ENCODE measurements at regions not wholly inside any gene's neighbourhood (a gene's known extent, or its start where the extent isn't known, plus 50 kb on each side); places are given as distances from the start of the nearest gene placed in this dataset.

GRCh38 chr6:145451029-145451428 is 284.3 kb downstream of the EPM2A start:
- no peak overlapping the region for H3K27ac Mint-ChIP-seq
- no peaks in the 10 kb centered on the region for H3K4me1 Mint-ChIP-seq
- H3K36me3 Mint-ChIP-seq (ENCODE audit: low read depth): no peaks in the 10 kb centered on the region
- CTCF ChIA-PET: no interaction called here
- no peaks in the 10 kb centered on the region for H3K27me3 Mint-ChIP-seq
- no peak overlapping the region for H3K4me3 Mint-ChIP-seq
- H3K9me3 Mint-ChIP-seq: peaks cover 5% of the 10 kb centered on the region
- POLR2A ChIA-PET: no interaction called here
- no peak for DNase-seq

GRCh38 chr6:145453376-145453775 is 281.9 kb downstream of the EPM2A start:
- no peak for DNase-seq
- no peaks in the 10 kb centered on the region for H3K36me3 Mint-ChIP-seq (ENCODE audit: low read depth)
- no peaks in the 10 kb centered on the region for H3K4me1 Mint-ChIP-seq
- H3K27me3 Mint-ChIP-seq: no peaks in the 10 kb centered on the region
- no peak overlapping the region for H3K27ac Mint-ChIP-seq
- H3K4me3 Mint-ChIP-seq: no peak overlapping the region
- ChIA-PET POLR2A (no interaction called here), CTCF (no interaction called here)
- H3K9me3 Mint-ChIP-seq: peaks cover 2% of the 10 kb centered on the region

DNA sequence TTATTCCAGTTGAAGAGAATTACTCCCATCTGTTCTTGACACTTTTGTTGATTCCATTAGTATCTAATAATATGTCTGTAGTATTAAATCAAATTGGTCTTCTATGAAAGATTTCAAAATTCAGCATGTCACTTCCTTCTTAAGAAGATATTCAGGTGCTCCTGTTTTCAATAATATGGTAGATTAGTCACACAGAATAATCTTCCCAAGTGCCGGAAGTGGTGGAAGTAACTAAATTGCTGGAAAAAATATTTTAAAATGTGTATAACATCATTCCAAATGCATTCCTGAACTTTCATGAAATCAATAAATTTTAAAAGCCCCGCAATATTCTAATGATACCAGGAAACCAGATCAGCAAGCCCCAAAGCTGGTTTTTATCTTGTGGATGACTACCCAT is 281.3 kb downstream of the EPM2A start:
- Mint-ChIP-seq H3K27ac (no peak overlapping the region), H3K9me3 (peaks cover 2% of the 10 kb centered on the region), H3K36me3 (ENCODE audit: low read depth) (no peaks in the 10 kb centered on the region), H3K4me3 (no peak overlapping the region), H3K27me3 (no peaks in the 10 kb centered on the region), H3K4me1 (no peaks in the 10 kb centered on the region)
- CTCF ChIA-PET: no interaction called here
- POLR2A ChIA-PET: no interaction called here
- no peak for DNase-seq

- Mint-ChIP-seq H3K27me3 (no peaks in the 10 kb centered on the region), H3K9me3 (peaks cover 2% of the 10 kb centered on the region), H3K27ac (no peak overlapping the region), H3K4me1 (no peaks in the 10 kb centered on the region), H3K4me3 (no peak overlapping the region), H3K36me3 (ENCODE audit: low read depth) (no peaks in the 10 kb centered on the region)
- ChIA-PET CTCF (no interaction called here), POLR2A (no interaction called here)
- DNase-seq: no peak
Observed at GRCh38 chr6:145457556-145457955, 277.8 kb downstream of the EPM2A start.

- ChIA-PET POLR2A (no interaction called here), CTCF (no interaction called here)
- Mint-ChIP-seq H3K27ac (no peak overlapping the region), H3K4me1 (no peaks in the 10 kb centered on the region), H3K9me3 (no peaks in the 10 kb centered on the region), H3K4me3 (no peak overlapping the region), H3K36me3 (ENCODE audit: low read depth) (no peaks in the 10 kb centered on the region), H3K27me3 (no peaks in the 10 kb centered on the region)
- no peak for DNase-seq
Observed at GRCh38 chr6:145468534-145468933, 266.8 kb downstream of the EPM2A start.

DNA sequence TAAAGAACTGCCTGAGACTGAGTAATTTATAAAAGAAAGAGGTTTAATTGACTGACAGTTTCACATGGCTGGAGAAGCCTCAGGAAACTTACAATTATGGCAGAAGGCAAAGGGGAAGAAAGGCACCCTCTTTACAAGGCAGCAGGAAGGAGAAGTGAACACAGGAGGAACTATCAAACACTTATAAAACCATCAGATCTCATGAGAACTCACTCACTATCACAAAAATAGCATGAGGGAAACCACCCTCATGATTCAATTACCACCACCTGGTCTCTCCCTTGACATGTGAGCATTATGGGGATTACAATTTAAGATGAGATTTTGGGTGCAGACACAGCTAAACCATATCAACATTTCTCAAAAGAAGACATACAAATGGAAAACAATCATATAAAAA is 266.3 kb downstream of the EPM2A start:
- ChIA-PET POLR2A (no interaction called here), CTCF (no interaction called here)
- Mint-ChIP-seq H3K27ac (no peak overlapping the region), H3K9me3 (no peaks in the 10 kb centered on the region), H3K4me3 (no peak overlapping the region), H3K4me1 (no peaks in the 10 kb centered on the region), H3K27me3 (no peaks in the 10 kb centered on the region), H3K36me3 (ENCODE audit: low read depth) (no peaks in the 10 kb centered on the region)
- DNase-seq: no peak

DNA sequence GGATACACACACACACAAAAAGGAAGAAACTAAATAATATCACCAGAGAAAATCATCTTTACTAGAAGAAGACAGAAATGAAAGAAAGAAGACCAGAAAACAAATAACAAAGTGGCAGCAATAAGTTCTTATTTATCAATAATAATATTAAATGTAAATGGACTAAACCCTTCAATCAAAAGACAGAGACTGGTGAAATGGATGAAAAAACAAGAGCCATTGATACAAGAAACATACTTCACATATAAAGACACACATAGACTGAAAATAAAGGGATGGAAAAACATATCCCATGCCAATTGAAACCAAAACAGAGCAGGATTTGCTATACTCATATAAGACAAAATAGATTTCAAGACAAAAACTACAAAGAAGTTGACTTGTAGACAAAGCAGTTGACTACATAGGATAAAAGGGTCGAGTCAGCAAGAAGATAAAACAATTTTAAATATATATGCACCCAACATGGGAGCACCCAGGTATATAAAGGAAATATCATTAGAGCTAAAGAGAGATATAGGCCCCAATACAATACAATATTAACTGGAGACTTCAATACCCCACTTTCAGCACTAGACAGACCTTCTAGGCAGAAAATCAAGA is 259.4 kb downstream of the EPM2A start:
- H3K27me3 Mint-ChIP-seq: no peaks in the 10 kb centered on the region
- H3K36me3 Mint-ChIP-seq (ENCODE audit: low read depth): no peaks in the 10 kb centered on the region
- H3K4me1 Mint-ChIP-seq: no peaks in the 10 kb centered on the region
- ChIA-PET POLR2A (no interaction called here), CTCF (no interaction called here)
- H3K27ac Mint-ChIP-seq: no peak overlapping the region
- H3K9me3 Mint-ChIP-seq: peaks cover 4% of the 10 kb centered on the region
- no peak overlapping the region for H3K4me3 Mint-ChIP-seq
- no peak for DNase-seq

DNA sequence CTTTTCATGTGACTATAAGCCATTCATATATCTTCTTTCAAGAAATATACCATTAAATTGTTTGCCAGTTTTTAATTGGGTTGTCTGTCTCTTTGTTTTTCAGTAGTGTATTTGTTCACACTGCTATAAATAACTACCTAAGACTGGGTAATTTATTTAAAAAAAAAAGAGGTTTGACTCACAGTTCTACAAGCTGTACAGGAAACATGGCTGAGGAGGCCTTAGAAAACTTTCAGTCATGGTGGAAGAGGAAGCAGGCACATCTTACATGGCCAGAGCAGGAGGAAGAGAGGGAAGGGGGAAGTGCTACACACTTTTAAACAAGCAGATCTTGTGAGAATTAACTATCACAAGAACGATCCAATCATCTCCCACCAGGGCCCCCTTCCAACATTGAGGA is 255.3 kb downstream of the EPM2A start:
- no peak overlapping the region for H3K4me3 Mint-ChIP-seq

GRCh38 chr6:145483191-145483996 is 251.9 kb downstream of the EPM2A start:
- Mint-ChIP-seq H3K27me3 (no peaks in the 10 kb centered on the region), H3K4me3 (no peak overlapping the region), H3K36me3 (ENCODE audit: low read depth) (no peaks in the 10 kb centered on the region), H3K4me1 (no peaks in the 10 kb centered on the region), H3K27ac (no peak overlapping the region), H3K9me3 (no peaks in the 10 kb centered on the region)
- no peak for DNase-seq
- ChIA-PET POLR2A (no interaction called here), CTCF (no interaction called here)

More for the DNA sequence above, 255.3 kb downstream of the EPM2A start:
- no peaks in the 10 kb centered on the region for H3K4me1 Mint-ChIP-seq
- no peak for DNase-seq
- peaks cover 4% of the 10 kb centered on the region for H3K9me3 Mint-ChIP-seq
- ChIA-PET POLR2A (no interaction called here), CTCF (no interaction called here)
- no peak overlapping the region for H3K27ac Mint-ChIP-seq
- H3K36me3 Mint-ChIP-seq (ENCODE audit: low read depth): no peaks in the 10 kb centered on the region
- no peaks in the 10 kb centered on the region for H3K27me3 Mint-ChIP-seq

- no peaks in the 10 kb centered on the region for H3K27me3 Mint-ChIP-seq
- no peaks in the 10 kb centered on the region for H3K9me3 Mint-ChIP-seq
- CTCF ChIA-PET: no interaction called here
- no peaks in the 10 kb centered on the region for H3K4me1 Mint-ChIP-seq
- POLR2A ChIA-PET: no interaction called here
- no peak for DNase-seq
- no peak overlapping the region for H3K27ac Mint-ChIP-seq
- H3K4me3 Mint-ChIP-seq: no peak overlapping the region
- H3K36me3 Mint-ChIP-seq (ENCODE audit: low read depth): no peaks in the 10 kb centered on the region
Observed at GRCh38 chr6:145485288-145485687, 250.0 kb downstream of the EPM2A start.

DNA sequence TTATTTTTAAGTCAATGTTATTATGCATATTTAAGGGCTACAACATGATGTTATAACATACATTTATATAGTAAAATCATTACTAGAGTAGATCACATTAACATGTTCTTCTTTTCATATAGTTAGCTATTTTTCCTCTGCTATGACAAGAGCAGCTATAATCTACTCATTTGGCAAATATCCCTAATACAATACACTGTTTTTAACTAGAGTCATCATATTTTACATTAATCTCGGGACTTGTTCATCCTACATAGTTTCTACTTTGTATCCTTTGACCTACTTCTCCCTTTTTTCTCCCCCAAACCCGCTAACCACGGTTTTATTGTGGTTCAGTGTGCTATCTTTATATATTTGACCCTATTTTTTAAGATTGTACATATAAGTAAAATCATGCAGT is 249.0 kb downstream of the EPM2A start:
- CTCF ChIA-PET: no interaction called here
- POLR2A ChIA-PET: no interaction called here
- Mint-ChIP-seq H3K27me3 (no peaks in the 10 kb centered on the region), H3K4me1 (no peaks in the 10 kb centered on the region), H3K27ac (no peak overlapping the region), H3K4me3 (no peak overlapping the region), H3K36me3 (ENCODE audit: low read depth) (no peaks in the 10 kb centered on the region), H3K9me3 (no peaks in the 10 kb centered on the region)
- DNase-seq: no peak

DNA sequence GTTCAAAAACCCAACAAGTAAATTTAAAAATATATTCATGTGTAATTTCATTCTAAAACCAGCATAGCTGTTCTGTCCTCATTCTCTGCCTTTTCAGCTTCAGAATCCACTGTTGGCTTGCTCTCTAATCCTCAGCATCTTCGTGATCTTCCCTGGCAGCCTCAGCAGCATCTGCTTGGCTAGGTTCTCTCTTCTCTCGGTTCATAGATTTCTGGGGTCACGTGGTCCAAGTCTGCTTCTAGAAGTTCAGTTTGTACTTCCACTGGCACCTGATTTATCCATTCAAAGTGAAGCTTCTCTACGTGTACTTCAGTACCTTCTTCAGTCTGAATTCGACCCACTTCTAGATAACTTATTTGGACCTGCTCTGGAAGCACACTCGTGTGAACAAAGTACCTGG is 245.7 kb downstream of the EPM2A start:
- H3K9me3 Mint-ChIP-seq: peaks cover 2% of the 10 kb centered on the region
- DNase-seq: no peak
- no peaks in the 10 kb centered on the region for H3K36me3 Mint-ChIP-seq (ENCODE audit: low read depth)
- H3K4me1 Mint-ChIP-seq: no peaks in the 10 kb centered on the region
- POLR2A ChIA-PET: no interaction called here
- CTCF ChIA-PET: no interaction called here
- no peak overlapping the region for H3K27ac Mint-ChIP-seq
- no peak overlapping the region for H3K4me3 Mint-ChIP-seq
- no peaks in the 10 kb centered on the region for H3K27me3 Mint-ChIP-seq

GRCh38 chr6:145490068-145490467 is 245.3 kb downstream of the EPM2A start:
- no peak overlapping the region for H3K4me3 Mint-ChIP-seq
- no peaks in the 10 kb centered on the region for H3K4me1 Mint-ChIP-seq

GRCh38 chr6:145491126-145491525 is 244.2 kb downstream of the EPM2A start:
- Mint-ChIP-seq H3K4me1 (no peaks in the 10 kb centered on the region), H3K9me3 (peaks cover 3% of the 10 kb centered on the region), H3K27me3 (no peaks in the 10 kb centered on the region), H3K4me3 (no peak overlapping the region), H3K27ac (no peak overlapping the region), H3K36me3 (ENCODE audit: low read depth) (no peaks in the 10 kb centered on the region)
- no peak for DNase-seq
- POLR2A ChIA-PET: no interaction called here
- CTCF ChIA-PET: no interaction called here

More at GRCh38 chr6:145490068-145490467, 245.3 kb downstream of the EPM2A start:
- no peak overlapping the region for H3K27ac Mint-ChIP-seq
- ChIA-PET CTCF (no interaction called here), POLR2A (no interaction called here)
- no peaks in the 10 kb centered on the region for H3K27me3 Mint-ChIP-seq
- no peaks in the 10 kb centered on the region for H3K36me3 Mint-ChIP-seq (ENCODE audit: low read depth)
- no peak for DNase-seq
- H3K9me3 Mint-ChIP-seq: peaks cover 2% of the 10 kb centered on the region

Measured in activated CD4-positive, alpha-beta memory T cell treated with anti-CD3 and anti-CD28 coated beads, Interleukin-2, amount 10 ng/mL, durations not matched to agents 7 days and 5 days (primary cell).